Mesendoderm (in vitro differentiated cells): ENCODE measurements at regions not wholly inside any gene's neighbourhood (a gene's known extent, or its start where the extent isn't known, plus 50 kb on each side); places are given as distances from the start of the nearest gene placed in this dataset.

Experiments
- DNase-seq: peaks from one replicate; pipeline ENCODE4 v3.0.0; 2013
- H2AK5ac ChIP-seq: 2 replicates; pipeline ENCODE4 v1.6.1; 2013; ENCODE audit warnings: low read length, inconsistent platforms
- H2BK120ac ChIP-seq: 2 replicates; pipeline ENCODE4 v1.6.1; 2013; ENCODE audit warnings: low read depth, mild to moderate bottlenecking, low read length, moderate library complexity, mixed read lengths
- H2BK15ac ChIP-seq: replicated peaks from 2 replicates; pipeline ENCODE4 v1.6.1; 2013; ENCODE audit warnings: low read depth, mild to moderate bottlenecking, moderate library complexity
- H2BK5ac ChIP-seq: 2 replicates; pipeline ENCODE4 v1.6.1; 2013; ENCODE audit warnings: low read length, inconsistent platforms
- H3K18ac ChIP-seq: 2 replicates; pipeline ENCODE4 v1.6.1; 2013; ENCODE audit warnings: mild to moderate bottlenecking, low read length, mixed read lengths
- H3K23ac ChIP-seq: one replicate; pipeline ENCODE4 v1.6.1; 2013; ENCODE audit warnings: low read length
- H3K27ac ChIP-seq: 2 replicates; pipeline ENCODE4 v1.5.1; 2013; ENCODE audit warnings: low read depth, mild to moderate bottlenecking, inconsistent platforms, low read length, moderate library complexity
- H3K27me3 ChIP-seq: 2 replicates; pipeline ENCODE4 v1.6.1; 2013; ENCODE audit warnings: low read length, control low read depth, mild to moderate bottlenecking, inconsistent platforms; ENCODE audit not compliant: insufficient read depth, poor library complexity
- H3K36me3 ChIP-seq: 2 replicates; pipeline ENCODE4 v1.6.1; 2013; ENCODE audit warnings: low read length, inconsistent platforms; ENCODE audit not compliant: control insufficient read depth, insufficient read depth
- H3K4ac ChIP-seq: one replicate; pipeline ENCODE4 v1.6.1; 2013; ENCODE audit warnings: low read depth, mild to moderate bottlenecking, low read length, moderate library complexity
- H3K4me1 ChIP-seq: 2 replicates; pipeline ENCODE4 v1.6.1; 2013; ENCODE audit warnings: low read depth, low read length, inconsistent platforms; ENCODE audit not compliant: control insufficient read depth
- H3K4me2 ChIP-seq: 2 replicates; pipeline ENCODE4 v1.6.1; 2013; ENCODE audit warnings: low read length
- H3K4me3 ChIP-seq: 2 replicates; pipeline ENCODE4 v1.5.1; 2013; ENCODE audit warnings: mild to moderate bottlenecking, low read length
- H3K56ac ChIP-seq: one replicate; pipeline ENCODE4 v1.6.1; 2013; ENCODE audit warnings: low read length
- H3K79me1 ChIP-seq: 2 replicates; pipeline ENCODE4 v1.6.1; 2013; ENCODE audit warnings: low read length, inconsistent platforms
- H3K79me2 ChIP-seq: 2 replicates; pipeline ENCODE4 v1.6.1; 2013; ENCODE audit warnings: mild to moderate bottlenecking, low read length; ENCODE audit not compliant: control insufficient read depth, insufficient read depth
- H3K9ac ChIP-seq: 2 replicates; pipeline ENCODE4 v1.6.1; 2013; ENCODE audit warnings: low read length, inconsistent platforms
- H4K5ac ChIP-seq: one replicate; pipeline ENCODE4 v1.6.1; 2013; ENCODE audit warnings: low read length
- H4K8ac ChIP-seq: one replicate; pipeline ENCODE4 v1.6.1; 2013; ENCODE audit warnings: low read depth, mild to moderate bottlenecking, control low read depth, low read length, moderate library complexity
- WGBS: extraction: QIAGEN DNeasy Blood & Tissue Kit; methylation state at CpG from one replicate; pipeline ENCODE4 v1.1.7; 2013; ENCODE audit warnings: low lambda C conversion rate, missing lambda C conversion rate; ENCODE audit not compliant: insufficient coverage; ENCODE audit errors: extremely low coverage; 5-methylcytosine and 5-hydroxymethylcytosine counted together

DNA sequence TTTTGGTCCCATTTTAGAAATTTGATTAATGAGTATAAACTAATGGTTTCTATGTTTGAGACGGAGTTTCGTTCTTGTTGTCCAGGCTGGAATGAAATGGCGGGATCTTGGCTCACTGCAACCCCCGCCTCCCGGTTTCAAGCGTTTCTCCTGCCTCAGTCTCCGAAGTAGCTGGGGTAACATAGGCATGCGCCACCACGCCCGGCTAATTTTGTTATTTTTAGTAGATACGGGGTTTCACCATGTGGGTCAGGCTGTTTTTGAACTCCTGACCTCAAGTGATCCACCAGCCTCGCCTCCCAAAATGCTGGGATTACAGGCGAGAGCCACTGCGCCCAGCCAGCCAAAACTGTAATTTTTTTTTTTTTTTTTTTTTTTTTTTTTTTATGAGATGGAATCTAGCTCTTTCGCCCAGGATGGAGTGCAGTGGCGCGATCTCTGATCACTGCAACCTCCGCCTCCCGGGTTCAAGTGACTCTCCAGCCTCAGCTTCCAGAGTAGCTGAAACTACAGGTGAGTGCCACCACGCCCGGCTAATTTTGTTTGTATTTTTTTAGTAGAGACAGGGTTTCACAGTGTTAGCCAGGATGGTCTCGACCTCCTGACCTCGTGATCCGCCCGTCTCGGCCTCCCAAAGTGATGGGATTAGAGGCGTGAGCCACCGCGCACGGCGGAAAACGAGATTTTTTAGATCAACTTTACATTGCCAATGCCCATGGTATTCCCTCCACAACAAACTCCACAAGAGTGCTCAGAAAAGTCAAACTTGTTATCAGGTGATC lies 127.8 kb downstream of the HFE start:
- no CpG with 5 or more reads among the region's 32 CpGs for WGBS
- H3K27ac ChIP-seq = peak overlapping the region; percentile 48

DNA sequence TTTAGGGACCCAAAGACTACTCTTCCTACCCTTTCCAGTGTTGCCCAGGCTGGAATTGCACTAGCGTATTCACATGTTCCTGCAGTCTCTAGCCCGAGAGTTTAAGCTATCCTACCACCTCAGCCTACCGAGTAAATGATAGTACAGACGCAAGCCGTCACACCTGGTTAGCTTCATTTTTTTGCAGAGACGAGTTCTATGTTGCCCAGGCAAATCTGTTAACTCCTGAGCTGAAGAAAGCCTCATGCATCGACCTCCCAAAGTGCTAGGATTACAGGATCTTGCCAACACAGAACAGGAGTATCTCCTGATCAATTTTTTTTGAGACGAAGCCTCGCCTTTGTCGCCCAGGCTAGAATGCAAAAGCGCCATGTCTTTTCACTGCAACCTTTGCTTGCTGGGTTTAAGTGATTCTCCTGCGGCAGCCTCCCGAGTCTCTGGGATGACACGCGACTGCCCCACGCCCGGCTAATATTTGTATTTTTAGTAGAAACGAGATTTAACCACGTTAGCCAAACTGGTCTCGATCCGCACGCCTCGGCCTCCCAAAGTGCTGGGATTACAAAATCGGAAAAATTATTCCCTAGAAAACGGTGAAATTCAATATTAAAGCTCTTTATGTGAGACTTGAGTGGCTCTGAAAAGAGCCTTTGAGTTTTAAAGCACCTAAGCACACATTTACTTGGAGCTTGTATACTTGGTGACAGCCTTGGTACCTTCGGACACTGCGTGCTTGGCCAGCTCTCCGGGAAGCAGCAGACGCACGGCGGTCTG lies 128.5 kb downstream of the HFE start:
- H3K4ac ChIP-seq = peak overlapping the region; percentile 62
- no peak overlapping the region for H4K8ac ChIP-seq
- no peak overlapping the region for H2AK5ac ChIP-seq
- H3K36me3 ChIP-seq = no peaks in the 10 kb centered on the region
- peak overlapping the region; percentile 48 for H3K27ac ChIP-seq
- no peaks in the 10 kb centered on the region for H3K27me3 ChIP-seq
- no peaks in the 10 kb centered on the region for H3K4me1 ChIP-seq
- H3K4me2 ChIP-seq = peak overlapping the region; percentile 5
- H3K23ac ChIP-seq = no peak overlapping the region
- H2BK120ac ChIP-seq = no peak overlapping the region
- H3K56ac ChIP-seq = peak overlapping the region; percentile 87
- peak overlapping the region; percentile 66 for H2BK5ac ChIP-seq
- no peak overlapping the region for H2BK15ac ChIP-seq
- H4K5ac ChIP-seq = no peak overlapping the region
- no CpG with 5 or more reads among the region's 31 CpGs for WGBS
- no peaks in the 10 kb centered on the region for H3K79me1 ChIP-seq
- no peaks in the 10 kb centered on the region for H3K79me2 ChIP-seq
- DNase-seq = peak; percentile 81
- peak overlapping the region; percentile 63 for H3K4me3 ChIP-seq
- H3K9ac ChIP-seq = peak overlapping the region; percentile 84
- H3K18ac ChIP-seq = peak overlapping the region; percentile 72

More for the DNA sequence above, 127.8 kb downstream of the HFE start:
- Histone ChIP-seq H3K23ac (no peak overlapping the region), H3K18ac (peak overlapping the region; percentile 72), H2BK5ac (no peak overlapping the region), H3K27me3 (no peaks in the 10 kb centered on the region), H3K36me3 (no peaks in the 10 kb centered on the region), H3K4me3 (peak overlapping the region; percentile 63), H2BK15ac (no peak overlapping the region), H3K79me2 (no peaks in the 10 kb centered on the region), H4K5ac (no peak overlapping the region), H3K4me1 (no peaks in the 10 kb centered on the region), H4K8ac (no peak overlapping the region), H2BK120ac (no peak overlapping the region), H3K56ac (peak overlapping the region; percentile 87), H3K79me1 (no peaks in the 10 kb centered on the region), H3K4me2 (peak overlapping the region; percentile 5), H3K9ac (peak overlapping the region; percentile 84), H3K4ac (peak overlapping the region; percentile 85), H2AK5ac (no peak overlapping the region)
- peak; percentile 45 for DNase-seq

DNA sequence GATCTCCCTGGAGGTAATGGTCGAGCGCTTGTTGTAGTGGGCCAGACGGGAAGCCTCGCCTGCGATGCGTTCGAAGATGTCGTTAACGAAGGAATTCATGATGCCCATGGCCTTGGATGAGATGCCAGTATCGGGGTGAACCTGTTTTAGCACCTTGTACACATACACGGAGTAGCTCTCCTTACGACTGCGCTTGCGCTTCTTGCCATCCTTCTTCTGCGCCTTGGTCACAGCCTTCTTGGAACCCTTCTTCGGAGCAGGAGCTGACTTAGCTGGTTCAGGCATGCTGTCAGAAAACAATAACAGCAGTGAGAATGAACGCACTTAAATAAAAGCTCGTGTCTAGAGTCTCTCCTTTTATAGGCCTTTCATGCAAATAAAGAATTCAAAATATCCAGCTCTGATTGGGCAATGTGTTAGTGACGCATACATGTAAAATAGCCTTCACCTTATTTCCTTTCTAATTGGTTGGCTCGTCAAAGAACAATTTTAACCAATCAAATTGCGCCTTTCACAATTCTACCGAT lies 129.2 kb downstream of the HFE start:
- peak overlapping the region; percentile 63 for H3K4me3 ChIP-seq
- DNase-seq = peak; percentile 99
- no CpG with 5 or more reads among the region's 22 CpGs for WGBS
- peak overlapping the region; percentile 84 for H3K9ac ChIP-seq
- H2BK120ac ChIP-seq = no peak overlapping the region
- H4K8ac ChIP-seq = no peak overlapping the region
- H3K27me3 ChIP-seq = no peaks in the 10 kb centered on the region
- H3K4me2 ChIP-seq = peak overlapping the region; percentile 5
- H2BK15ac ChIP-seq = no peak overlapping the region
- peak overlapping the region; percentile 26 for H3K4ac ChIP-seq
- H4K5ac ChIP-seq = no peak overlapping the region
- H3K56ac ChIP-seq = peak overlapping the region; percentile 87
- H3K79me1 ChIP-seq = no peaks in the 10 kb centered on the region
- H3K23ac ChIP-seq = no peak overlapping the region
- peak overlapping the region; percentile 3 for H3K18ac ChIP-seq
- peak overlapping the region; percentile 48 for H3K27ac ChIP-seq
- no peak overlapping the region for H2AK5ac ChIP-seq
- no peaks in the 10 kb centered on the region for H3K4me1 ChIP-seq
- no peaks in the 10 kb centered on the region for H3K79me2 ChIP-seq
- no peak overlapping the region for H2BK5ac ChIP-seq
- no peaks in the 10 kb centered on the region for H3K36me3 ChIP-seq

DNA sequence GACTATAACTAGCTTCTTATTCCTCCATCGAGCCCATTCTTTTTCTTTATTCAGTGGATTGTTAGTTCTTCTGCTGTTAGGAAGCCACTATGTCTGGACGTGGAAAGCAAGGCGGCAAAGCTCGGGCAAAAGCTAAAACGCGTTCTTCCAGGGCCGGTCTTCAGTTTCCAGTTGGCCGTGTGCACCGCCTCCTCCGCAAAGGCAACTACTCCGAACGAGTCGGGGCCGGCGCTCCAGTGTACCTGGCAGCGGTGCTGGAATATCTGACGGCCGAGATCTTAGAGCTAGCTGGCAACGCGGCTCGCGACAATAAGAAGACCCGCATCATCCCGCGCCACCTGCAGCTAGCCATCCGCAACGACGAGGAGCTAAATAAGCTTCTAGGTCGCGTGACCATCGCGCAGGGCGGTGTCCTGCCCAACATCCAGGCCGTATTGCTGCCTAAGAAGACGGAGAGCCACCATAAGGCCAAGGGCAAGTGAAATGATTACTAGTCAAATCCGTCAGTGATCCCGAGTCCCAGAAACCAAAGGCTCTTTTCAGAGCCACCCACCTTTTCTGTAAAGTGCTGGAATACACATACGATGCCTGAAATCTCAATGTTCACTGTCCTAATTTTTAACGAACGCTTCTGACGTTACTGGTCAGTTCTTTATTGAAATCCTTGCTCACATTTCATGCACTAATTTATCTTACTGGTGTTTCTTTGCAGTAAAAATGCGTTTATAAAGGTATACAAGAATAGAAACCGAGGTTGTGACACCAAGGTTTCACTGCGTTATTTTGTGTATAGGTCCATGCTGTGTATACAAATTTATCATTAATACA lies 129.9 kb downstream of the HFE start:
- Histone ChIP-seq H3K4me1 (no peaks in the 10 kb centered on the region), H3K27ac (peak overlapping the region; percentile 99), H3K4ac (peak overlapping the region; percentile 73), H3K79me1 (no peaks in the 10 kb centered on the region), H3K23ac (no peak overlapping the region), H4K5ac (no peak overlapping the region), H3K79me2 (no peaks in the 10 kb centered on the region), H2AK5ac (no peak overlapping the region), H2BK5ac (no peak overlapping the region), H3K18ac (peak overlapping the region; percentile 88), H3K56ac (peak overlapping the region; percentile 89), H3K4me3 (peak overlapping the region; percentile 33), H2BK120ac (no peak overlapping the region), H2BK15ac (no peak overlapping the region), H4K8ac (no peak overlapping the region), H3K4me2 (peak overlapping the region; percentile 15), H3K9ac (peak overlapping the region; percentile 78), H3K27me3 (no peaks in the 10 kb centered on the region), H3K36me3 (no peaks in the 10 kb centered on the region)
- DNase-seq = peak; percentile 98
- no CpG with 5 or more reads among the region's 44 CpGs for WGBS

DNA sequence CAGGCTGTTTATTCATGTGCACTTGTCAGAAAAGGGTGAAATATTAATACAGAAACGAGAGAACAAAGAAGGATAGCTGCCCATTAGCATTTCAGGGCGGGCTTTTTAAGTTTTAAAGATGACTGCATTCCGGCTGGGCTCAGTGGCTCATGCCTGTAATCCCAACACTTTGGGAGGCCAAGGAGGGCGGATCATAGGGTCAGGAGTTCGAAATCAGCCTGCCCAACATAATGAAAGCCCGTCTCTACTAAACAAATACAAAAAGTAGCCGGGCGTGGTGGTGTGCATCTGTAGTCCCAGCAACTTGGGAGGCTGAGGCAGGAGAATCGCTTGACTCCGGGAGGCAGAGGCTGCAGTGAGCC lies 130.5 kb downstream of the HFE start:
- Histone ChIP-seq H3K4me2 (peak overlapping the region; percentile 0), H3K27me3 (no peaks in the 10 kb centered on the region), H3K27ac (peak overlapping the region; percentile 99), H2BK15ac (no peak overlapping the region), H3K56ac (peak overlapping the region; percentile 89), H3K4ac (no peak overlapping the region), H3K4me1 (no peaks in the 10 kb centered on the region), H2BK5ac (no peak overlapping the region), H4K8ac (no peak overlapping the region), H3K23ac (no peak overlapping the region), H3K36me3 (no peaks in the 10 kb centered on the region), H3K9ac (peak overlapping the region; percentile 78), H4K5ac (no peak overlapping the region), H2AK5ac (no peak overlapping the region), H3K4me3 (peak overlapping the region; percentile 33), H3K18ac (no peak overlapping the region), H2BK120ac (no peak overlapping the region), H3K79me1 (no peaks in the 10 kb centered on the region), H3K79me2 (no peaks in the 10 kb centered on the region)
- no CpG with 5 or more reads among the region's 10 CpGs for WGBS
- DNase-seq = peak; percentile 73
